T-cell (primary cell): ENCODE measurements at regions not wholly inside any gene's neighbourhood (a gene's known extent, or its start where the extent isn't known, plus 50 kb on each side); places are given as distances from the start of the nearest gene placed in this dataset.

Experiments
- ATAC-seq, 4 experiments: fragments of 200-7000 bp in 3 of 4; fragments of 150-1000 bp in 1 of 4; cut with Tn5 transposase; replicated peaks in 1 of 4; 1 replicate in 3 of 4; 2 replicates in 1 of 4; pipeline ENCODE4 v1.10.0; 2021; ENCODE audit warnings: moderate library complexity in 3 of 4, mild to moderate bottlenecking in 2 of 4, moderate number of reproducible peaks in 1 of 4
- CTCF ChIA-PET, 2 donors: fragments of 300-600 bp; sonication (Branson Sonifier 250); formaldehyde crosslinking; loops; one replicate each; lab custom pipeline; 2022; ENCODE audit warnings: antibody characterized with exemption in 2 of 2; lab: Charles Lee
- POLR2A ChIA-PET, 2 donors: fragments of 300-600 bp; sonication (Branson Sonifier 250); formaldehyde crosslinking; loops; one replicate each; lab custom pipeline; 2022; ENCODE audit warnings: antibody characterized with exemption in 2 of 2; lab: Charles Lee
- DNase-seq, 35 experiments: peaks; one replicate each; pipeline versions ENCODE4 v3.0.0 to v3.0.0-alpha.2; 2013 to 2023
- H3K27ac ChIP-seq: one replicate; pipeline ENCODE4 v1.5.1; 2013; ENCODE audit warnings: low read length
- H3K27me3 ChIP-seq, 2 experiments: replicated peaks in 1 of 2; 1 replicate in 1 of 2; 2 replicates in 1 of 2; pipeline versions ENCODE4 v1.6.1 to v1.7.0; 2013; ENCODE audit warnings: low read length in 1 of 2, mixed read lengths in 1 of 2; ENCODE audit not compliant: control insufficient read depth in 2 of 2, insufficient read depth in 2 of 2; ENCODE audit errors: extremely low read depth in 1 of 2
- H3K36me3 ChIP-seq, 2 donors: 1 replicate in 1 of 2; 2 replicates in 1 of 2; pipeline versions ENCODE4 v1.6.1 to v1.7.0; 2013; ENCODE audit warnings: low read length in 1 of 2; ENCODE audit not compliant: control insufficient read depth in 2 of 2, insufficient read depth in 1 of 2; ENCODE audit errors: extremely low read depth in 1 of 2
- H3K4me1 ChIP-seq, 2 experiments: 1 replicate in 1 of 2; 2 replicates in 1 of 2; pipeline versions ENCODE4 v1.6.1 to v1.7.0; 2013; ENCODE audit warnings: low read length in 2 of 2, mixed read lengths in 1 of 2; ENCODE audit not compliant: insufficient read depth in 2 of 2, control insufficient read depth in 1 of 2; ENCODE audit errors: extremely low read depth in 1 of 2
- H3K4me3 ChIP-seq, 2 donors: 1 replicate in 1 of 2; 2 replicates in 1 of 2; pipeline versions ENCODE4 v1.5.1 to v1.7.0; 2013; ENCODE audit warnings: mild to moderate bottlenecking in 2 of 2, low read length in 1 of 2, moderate library complexity in 1 of 2; ENCODE audit not compliant: control insufficient read depth in 1 of 2; ENCODE audit errors: extremely low read depth in 1 of 2
- H3K9me3 ChIP-seq: 2 replicates; pipeline ENCODE4 v1.7.0; 2013
- H3K27ac Mint-ChIP-seq, 2 donors: one replicate each; pipeline ENCODE4 v1.8.0; 2020 to 2021; ENCODE audit warnings: mild to moderate bottlenecking in 2 of 2, mixed read lengths in 2 of 2
- H3K27me3 Mint-ChIP-seq, 2 donors: one replicate each; pipeline ENCODE4 v1.8.0; 2021 to 2022; ENCODE audit warnings: mixed read lengths in 2 of 2
- H3K36me3 Mint-ChIP-seq: one replicate; pipeline ENCODE4 v1.8.0; 2021; ENCODE audit warnings: mixed read lengths
- H3K4me1 Mint-ChIP-seq, 3 donors: one replicate each; pipeline ENCODE4 v1.8.0; 2020 to 2022; ENCODE audit warnings: mixed read lengths in 3 of 3, mild to moderate bottlenecking in 1 of 3
- H3K4me3 Mint-ChIP-seq, 3 donors: one replicate each; pipeline ENCODE4 v1.8.0; 2020 to 2022; ENCODE audit warnings: mild to moderate bottlenecking in 3 of 3, mixed read lengths in 3 of 3, moderate library complexity in 3 of 3
- H3K9me3 Mint-ChIP-seq, 3 donors: one replicate each; pipeline ENCODE4 v1.8.0; 2020 to 2022; ENCODE audit warnings: mixed read lengths in 3 of 3
- WGBS: methylation state at CpG from one replicate; pipeline ENCODE4 v1.1.5; 2013; ENCODE audit warnings: missing lambda C conversion rate; ENCODE audit not compliant: insufficient coverage; 5-methylcytosine and 5-hydroxymethylcytosine counted together

DNA sequence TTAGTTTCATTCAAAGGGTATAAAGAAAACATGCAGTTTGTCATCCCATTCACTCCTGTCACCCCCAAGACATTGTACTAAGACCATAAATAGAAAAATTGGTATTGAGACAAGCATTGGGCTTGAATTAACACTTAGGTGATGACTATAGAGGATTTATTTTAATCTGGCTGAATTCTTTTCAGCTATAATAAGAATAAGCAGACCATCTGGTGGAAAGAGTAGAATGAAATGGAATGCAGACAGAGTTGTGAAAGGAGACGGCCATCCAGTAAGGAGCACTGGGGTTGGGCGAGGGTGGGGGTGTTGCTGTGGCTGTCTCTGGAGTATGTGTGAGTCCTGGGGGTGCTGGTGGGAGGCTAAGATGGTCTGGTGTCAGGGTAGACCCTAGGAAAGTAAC lies 125.0 kb upstream of the IVNS1ABP start:
- no peaks in the 10 kb centered on the region for H3K27me3 Mint-ChIP-seq
- Histone ChIP-seq H3K27me3 (no peaks in the 10 kb centered on the region), H3K4me3 (no peak overlapping the region), H3K4me1 (peaks cover 0 to 17% of the 10 kb centered on the region in 2 experiments), H3K36me3 (no peaks in the 10 kb centered on the region), H3K27ac (no peak overlapping the region), H3K9me3 (no peaks in the 10 kb centered on the region)
- DNase-seq (no peak), ATAC-seq (no peak)
- H3K4me3 Mint-ChIP-seq, result no peak overlapping the region
- H3K9me3 Mint-ChIP-seq, result no peaks in the 10 kb centered on the region
- WGBS, result 91% methylated on average over 2 of the region's 2 CpGs
- peaks cover 0 to 12% (median 8%) of the 10 kb centered on the region in 3 donors for H3K4me1 Mint-ChIP-seq
- no peaks in the 10 kb centered on the region for H3K36me3 Mint-ChIP-seq
- ChIA-PET CTCF (no interaction called here), POLR2A (no interaction called here)
- H3K27ac Mint-ChIP-seq, result no peak overlapping the region

DNA sequence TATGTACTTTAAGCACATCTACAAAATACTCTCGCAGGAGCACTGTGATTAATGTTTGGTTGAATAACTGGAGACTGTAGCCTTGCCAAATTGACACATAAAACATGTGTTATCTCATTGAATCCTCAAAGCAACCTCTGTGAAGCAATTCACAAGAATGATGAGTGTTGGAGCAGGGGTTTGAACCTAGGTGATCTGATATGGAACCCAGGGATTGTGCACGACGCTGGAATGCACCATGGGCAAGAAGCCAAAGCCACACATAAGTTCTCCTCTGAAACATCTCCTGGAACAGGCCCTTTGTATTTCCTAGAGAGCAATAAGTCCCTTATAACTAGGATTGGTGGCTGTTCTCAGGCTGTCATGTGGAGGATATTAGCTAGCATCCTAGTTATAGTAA lies 124.6 kb upstream of the IVNS1ABP start:
- Histone ChIP-seq H3K9me3 (no peaks in the 10 kb centered on the region), H3K27me3 (no peaks in the 10 kb centered on the region), H3K4me3 (no peak overlapping the region), H3K4me1 (peaks cover 0 to 17% of the 10 kb centered on the region in 2 experiments), H3K27ac (no peak overlapping the region), H3K36me3 (no peaks in the 10 kb centered on the region)
- Mint-ChIP-seq H3K4me3 (no peak overlapping the region), H3K9me3 (no peaks in the 10 kb centered on the region), H3K36me3 (no peaks in the 10 kb centered on the region), H3K4me1 (peaks cover 0 to 12% (median 8%) of the 10 kb centered on the region in 3 donors), H3K27me3 (no peaks in the 10 kb centered on the region), H3K27ac (no peak overlapping the region)
- CTCF ChIA-PET, result no interaction called here
- no peak for ATAC-seq
- WGBS, result no CpG with 5 or more reads among the region's 3 CpGs
- DNase-seq, result no peak
- POLR2A ChIA-PET, result no interaction called here

DNA sequence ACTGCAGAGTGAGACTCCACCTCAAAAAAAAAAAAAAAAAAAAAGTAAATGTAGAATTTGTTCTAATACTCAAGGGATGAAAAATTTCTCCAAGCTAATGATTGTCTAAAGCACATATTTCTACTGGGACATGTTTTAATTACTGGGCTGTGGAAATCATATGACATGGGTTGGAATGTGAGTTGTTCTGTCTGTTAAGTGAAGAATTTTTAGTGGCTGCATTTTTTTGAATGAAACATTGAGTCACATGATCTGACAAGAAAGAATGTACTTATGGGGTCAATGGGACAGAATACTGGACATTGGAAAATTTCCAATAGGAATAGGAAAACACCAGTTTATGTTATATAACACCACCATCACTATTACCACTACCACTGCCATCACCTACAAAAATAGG lies 123.8 kb upstream of the IVNS1ABP start:
- ATAC-seq, result no peak
- DNase-seq, result no peak
- Mint-ChIP-seq H3K27ac (peak overlapping the region; percentile 4 to 50), H3K4me3 (no peak overlapping the region), H3K9me3 (no peaks in the 10 kb centered on the region), H3K4me1 (peaks cover 0 to 12% (median 8%) of the 10 kb centered on the region in 3 donors), H3K27me3 (no peaks in the 10 kb centered on the region), H3K36me3 (no peaks in the 10 kb centered on the region)
- ChIA-PET CTCF (interaction anchor here (0.6 to 1.1 kb wide), 4 partner anchors 116 to 503 kb away, joined by 3 to 4 read pairs (median 3); no protein-coding TSS in a partner anchor), POLR2A (no interaction called here)
- Histone ChIP-seq H3K36me3 (no peaks in the 10 kb centered on the region), H3K4me3 (no peak overlapping the region), H3K9me3 (no peaks in the 10 kb centered on the region), H3K27ac (no peak overlapping the region), H3K27me3 (no peaks in the 10 kb centered on the region), H3K4me1 (peaks cover 0 to 17% of the 10 kb centered on the region in 2 experiments)

DNA sequence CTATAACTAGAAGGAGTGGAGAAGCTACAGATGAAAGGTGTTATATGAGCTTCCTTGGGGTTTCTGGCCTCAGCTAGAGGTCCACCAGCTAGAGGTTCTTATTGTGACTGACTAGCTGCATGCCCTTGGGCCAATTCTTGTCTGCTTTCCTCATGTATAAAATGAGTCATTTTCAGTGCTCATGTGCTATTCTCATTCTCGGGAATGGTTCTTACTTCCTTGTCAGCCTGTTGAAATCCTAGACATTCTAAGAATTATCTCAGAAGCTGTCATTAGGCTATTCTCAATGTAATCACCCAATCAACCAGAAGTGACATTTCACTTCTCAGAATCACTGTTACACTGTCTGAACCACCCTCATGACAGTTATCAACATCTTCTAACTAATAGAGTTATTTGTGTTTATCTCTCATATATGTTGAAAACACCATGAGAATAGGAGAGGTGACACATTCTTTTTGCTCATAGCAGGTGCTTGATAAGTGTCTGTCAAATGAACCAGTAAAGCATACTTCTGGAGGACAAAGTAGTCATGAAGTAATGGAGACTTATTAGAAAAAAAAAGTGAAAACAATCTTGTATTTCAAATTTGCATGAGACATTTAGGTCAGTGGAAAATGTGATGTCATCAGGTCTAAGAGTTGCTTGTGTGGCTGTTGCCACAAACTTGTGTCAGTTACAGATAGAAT lies 122.8 kb upstream of the IVNS1ABP start:
- H3K4me1 Mint-ChIP-seq, result peaks cover 0 to 10% (median 8%) of the 10 kb centered on the region in 3 donors
- H3K9me3 Mint-ChIP-seq, result no peaks in the 10 kb centered on the region
- POLR2A ChIA-PET, result interaction anchor here (0.5 to 1.0 kb wide), 2 partner anchors 123 to 1915 kb away, joined by 3 to 5 read pairs; partner anchors contain the start of gene IVNS1ABP (in 1 of the 2)
- H3K36me3 Mint-ChIP-seq, result no peaks in the 10 kb centered on the region
- Histone ChIP-seq H3K36me3 (no peaks in the 10 kb centered on the region), H3K4me1 (peaks cover 0 to 17% of the 10 kb centered on the region in 2 experiments), H3K27ac (peak overlapping the region; percentile 13), H3K9me3 (no peaks in the 10 kb centered on the region), H3K4me3 (no peak overlapping the region), H3K27me3 (no peaks in the 10 kb centered on the region)
- H3K27me3 Mint-ChIP-seq, result no peaks in the 10 kb centered on the region
- ATAC-seq (peak; percentile 55 to 83 (median 77)), DNase-seq (peak in 2 of 35 experiments; percentile 10 to 68)
- WGBS, result 71% methylated on average over 1 of the region's 1 CpG
- no peak overlapping the region for H3K4me3 Mint-ChIP-seq
- CTCF ChIA-PET, result interaction anchor here (0.6 to 1.1 kb wide), 5 partner anchors 121 to 502 kb away, joined by 3 to 4 read pairs (median 3); partner anchors contain the start of gene IVNS1ABP (in 1 of the 2)
- no peak overlapping the region for H3K27ac Mint-ChIP-seq

DNA sequence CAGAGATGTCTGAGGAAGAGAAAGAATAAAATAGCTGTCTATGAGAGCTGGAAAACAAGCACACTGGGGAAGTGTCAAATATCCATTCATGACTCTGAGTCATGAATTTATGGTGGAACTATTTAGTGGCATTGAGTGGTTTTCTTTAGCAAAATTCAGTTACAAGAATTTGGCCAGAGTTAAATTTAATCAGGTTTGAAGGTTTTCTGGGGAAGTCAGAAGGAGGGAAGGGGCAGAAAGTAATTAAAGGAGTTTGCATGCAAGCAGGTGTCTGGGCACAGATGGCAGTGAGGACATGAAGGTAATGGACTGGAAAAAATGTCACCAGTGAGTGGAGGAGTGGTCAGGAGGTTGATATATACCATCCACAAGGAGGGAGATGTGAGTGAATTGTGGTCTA lies 121.9 kb upstream of the IVNS1ABP start:
- Histone ChIP-seq H3K4me1 (peaks cover 0 to 17% of the 10 kb centered on the region in 2 experiments), H3K4me3 (no peak overlapping the region), H3K36me3 (no peaks in the 10 kb centered on the region), H3K27ac (no peak overlapping the region), H3K9me3 (no peaks in the 10 kb centered on the region), H3K27me3 (no peaks in the 10 kb centered on the region)
- ChIA-PET POLR2A (no interaction called here), CTCF (interaction anchor here (0.7 to 1.1 kb wide), 3 partner anchors 122 to 347 kb away, joined by 3 to 4 read pairs (median 3); partner anchors contain the start of gene IVNS1ABP (in 1 of the 2))
- no peak overlapping the region for H3K4me3 Mint-ChIP-seq
- H3K9me3 Mint-ChIP-seq, result no peaks in the 10 kb centered on the region
- H3K36me3 Mint-ChIP-seq, result no peaks in the 10 kb centered on the region
- no peaks in the 10 kb centered on the region for H3K27me3 Mint-ChIP-seq
- no peak overlapping the region for H3K27ac Mint-ChIP-seq
- DNase-seq (no peak), ATAC-seq (no peak)
- peaks cover 0 to 10% (median 8%) of the 10 kb centered on the region in 3 donors for H3K4me1 Mint-ChIP-seq

DNA sequence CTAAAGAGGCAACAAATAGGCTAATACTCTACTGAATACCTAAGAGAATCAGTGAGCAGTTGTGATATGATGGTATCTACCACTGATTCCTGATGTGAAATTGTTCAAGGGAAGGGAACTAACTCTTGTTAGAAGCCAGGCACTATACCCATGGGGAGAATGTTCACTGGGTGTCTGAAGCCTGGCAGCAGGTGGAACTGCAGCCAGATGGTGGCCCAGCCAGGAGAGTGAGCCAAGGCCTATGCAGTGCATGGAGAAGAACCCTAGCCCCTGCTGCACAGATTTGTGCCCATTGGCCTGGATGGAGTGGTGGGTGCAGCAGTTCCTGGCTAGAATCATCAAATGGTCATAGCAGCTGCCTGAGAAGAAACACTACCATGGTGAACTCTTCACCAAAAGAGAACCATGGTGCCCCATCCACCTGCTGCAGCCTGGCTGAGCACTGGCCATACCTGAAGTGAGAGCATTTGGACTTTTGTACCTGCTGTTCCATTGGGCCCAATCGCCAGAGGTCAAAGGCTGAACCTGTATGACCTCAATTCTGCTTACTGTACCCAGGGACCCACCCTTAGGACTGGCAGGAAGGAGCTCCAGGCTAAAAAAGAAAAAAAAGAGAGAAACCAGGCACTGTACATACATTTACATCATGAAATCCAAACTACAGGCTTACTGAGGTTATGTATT lies 118.8 kb upstream of the IVNS1ABP start:
- POLR2A ChIA-PET, result interaction anchor here in 1 of 2 donors (0.5 to 0.9 kb wide), 2 partner anchors 118 to 145 kb away, joined by 3 to 5 read pairs; no protein-coding TSS in a partner anchor
- H3K4me3 Mint-ChIP-seq, result no peak overlapping the region

More for the DNA sequence above, 118.8 kb upstream of the IVNS1ABP start:
- Mint-ChIP-seq H3K27me3 (no peaks in the 10 kb centered on the region), H3K27ac (no peak overlapping the region), H3K9me3 (no peaks in the 10 kb centered on the region), H3K4me1 (peaks cover 0 to under 1% (median under 1%) of the 10 kb centered on the region in 3 donors), H3K36me3 (no peaks in the 10 kb centered on the region)
- CTCF ChIA-PET, result no interaction called here
- Histone ChIP-seq H3K36me3 (no peaks in the 10 kb centered on the region), H3K27me3 (no peaks in the 10 kb centered on the region), H3K4me1 (peaks cover 0 to 12% of the 10 kb centered on the region in 2 experiments), H3K27ac (no peak overlapping the region), H3K9me3 (no peaks in the 10 kb centered on the region), H3K4me3 (no peak overlapping the region)
- DNase-seq (no peak), ATAC-seq (no peak)
- WGBS, result no CpG with 5 or more reads among the region's 1 CpG
